Neural cell (in vitro differentiated cells): ENCODE measurements at regions not wholly inside any gene's neighbourhood (a gene's known extent, or its start where the extent isn't known, plus 50 kb on each side); places are given as distances from the start of the nearest gene placed in this dataset.

Source experiments
- EP300 ChIP-seq: fragments of 450-650 bp; conservative IDR thresholded peaks from 2 replicates; pipeline ENCODE4 v1.6.1; 2014; ENCODE audit warnings: antibody characterized with exemption, mild to moderate bottlenecking, moderate library complexity; ENCODE audit not compliant: poor library complexity, severe bottlenecking
- EZH2 ChIP-seq: fragments of 200-600, 300-800 bp; shearing (Covaris generic), sonication (generic); IDR thresholded peaks from 2 replicates; pipeline ENCODE4 v1.6.1; 2014; ENCODE audit warnings: antibody characterized with exemption, low read length, borderline replicate concordance, mild to moderate bottlenecking; ENCODE audit not compliant: insufficient read depth, poor library complexity, severe bottlenecking
- TF ChIP-seq, protein P1 (sequence below): fragments of 450-650 bp; IDR thresholded peaks from 2 replicates; pipeline ENCODE4 v1.5.1; 2014; ENCODE audit warnings: antibody characterized with exemption, mild to moderate bottlenecking, moderate library complexity; ENCODE audit not compliant: poor library complexity, severe bottlenecking

DNA sequence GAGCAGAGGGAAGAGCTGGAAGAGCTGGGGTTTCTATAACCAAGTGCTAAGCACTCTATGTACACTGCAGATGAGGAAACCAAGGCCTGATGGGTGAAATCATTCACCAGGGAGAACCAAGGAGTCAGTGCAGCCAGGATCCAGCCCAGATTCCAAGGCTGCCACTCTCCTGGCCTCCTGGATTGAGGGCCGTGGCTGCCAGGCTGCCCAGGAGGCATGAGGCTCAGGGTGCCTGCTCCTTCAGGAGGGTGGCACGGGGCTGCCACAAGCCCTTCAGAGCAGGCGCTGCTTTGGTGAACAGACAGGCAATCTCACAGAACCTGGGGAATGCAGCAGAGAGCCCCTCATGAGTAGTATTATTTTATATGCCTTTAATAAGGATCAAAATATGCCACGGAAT is 293.7 kb upstream of the HDAC4 start:
- TF ChIP-seq, protein P1, sequence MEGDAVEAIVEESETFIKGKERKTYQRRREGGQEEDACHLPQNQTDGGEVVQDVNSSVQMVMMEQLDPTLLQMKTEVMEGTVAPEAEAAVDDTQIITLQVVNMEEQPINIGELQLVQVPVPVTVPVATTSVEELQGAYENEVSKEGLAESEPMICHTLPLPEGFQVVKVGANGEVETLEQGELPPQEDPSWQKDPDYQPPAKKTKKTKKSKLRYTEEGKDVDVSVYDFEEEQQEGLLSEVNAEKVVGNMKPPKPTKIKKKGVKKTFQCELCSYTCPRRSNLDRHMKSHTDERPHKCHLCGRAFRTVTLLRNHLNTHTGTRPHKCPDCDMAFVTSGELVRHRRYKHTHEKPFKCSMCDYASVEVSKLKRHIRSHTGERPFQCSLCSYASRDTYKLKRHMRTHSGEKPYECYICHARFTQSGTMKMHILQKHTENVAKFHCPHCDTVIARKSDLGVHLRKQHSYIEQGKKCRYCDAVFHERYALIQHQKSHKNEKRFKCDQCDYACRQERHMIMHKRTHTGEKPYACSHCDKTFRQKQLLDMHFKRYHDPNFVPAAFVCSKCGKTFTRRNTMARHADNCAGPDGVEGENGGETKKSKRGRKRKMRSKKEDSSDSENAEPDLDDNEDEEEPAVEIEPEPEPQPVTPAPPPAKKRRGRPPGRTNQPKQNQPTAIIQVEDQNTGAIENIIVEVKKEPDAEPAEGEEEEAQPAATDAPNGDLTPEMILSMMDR: no peak
- no peak for TF ChIP-seq EZH2
- no peak for TF ChIP-seq EP300
